Right lobe of liver (tissue), 4 donors: ENCODE measurements at regions not wholly inside any gene's neighbourhood (a gene's known extent, or its start where the extent isn't known, plus 50 kb on each side); places are given as distances from the start of the nearest gene placed in this dataset.

ENCODE experiments used
- POLR2A ChIP-seq: fragments of 450-650 bp; IDR thresholded peaks from one replicate; pipeline ENCODE4 v1.6.1; 2017; ENCODE audit warnings: antibody characterized with exemption, mild to moderate bottlenecking
- TF ChIP-seq, protein P1 (sequence below), 4 donors: fragments of 200-600 bp in 3 of 4; fragments of 450-650 bp in 1 of 4; IDR thresholded peaks; one replicate each; pipeline versions ENCODE4 v1.5.1 to v1.8.0; 2016 to 2022; ENCODE audit warnings: antibody characterized with exemption in 4 of 4, mild to moderate bottlenecking in 2 of 4
- donor health status: DM: no; HTN: no; CAD: no.
- donor health status: DM: no; HTN: no; CAD: no.
- donor health status: DM: no; HTN: yes; CAD: no.

DNA sequence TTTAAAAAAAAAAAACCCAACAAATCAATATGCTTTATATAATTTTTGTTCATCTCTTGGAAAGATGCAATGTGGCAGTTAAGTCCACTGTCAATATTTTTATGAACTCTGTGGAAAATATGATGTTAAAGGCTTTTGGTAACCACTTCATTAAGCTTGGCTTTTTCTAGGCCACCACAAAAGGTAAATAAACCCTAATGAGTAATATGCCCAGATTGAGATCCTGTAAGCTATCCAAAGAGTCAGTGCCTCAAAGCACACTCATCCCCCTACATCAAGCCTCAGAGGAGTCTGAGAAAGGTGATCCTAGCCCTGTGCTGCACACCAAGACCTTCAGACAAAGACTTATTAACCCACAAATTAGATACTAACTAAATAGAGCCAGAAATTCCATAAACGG is 121.1 kb downstream of the CDC5L start:
- no peak for TF ChIP-seq POLR2A
- TF ChIP-seq, protein P1, sequence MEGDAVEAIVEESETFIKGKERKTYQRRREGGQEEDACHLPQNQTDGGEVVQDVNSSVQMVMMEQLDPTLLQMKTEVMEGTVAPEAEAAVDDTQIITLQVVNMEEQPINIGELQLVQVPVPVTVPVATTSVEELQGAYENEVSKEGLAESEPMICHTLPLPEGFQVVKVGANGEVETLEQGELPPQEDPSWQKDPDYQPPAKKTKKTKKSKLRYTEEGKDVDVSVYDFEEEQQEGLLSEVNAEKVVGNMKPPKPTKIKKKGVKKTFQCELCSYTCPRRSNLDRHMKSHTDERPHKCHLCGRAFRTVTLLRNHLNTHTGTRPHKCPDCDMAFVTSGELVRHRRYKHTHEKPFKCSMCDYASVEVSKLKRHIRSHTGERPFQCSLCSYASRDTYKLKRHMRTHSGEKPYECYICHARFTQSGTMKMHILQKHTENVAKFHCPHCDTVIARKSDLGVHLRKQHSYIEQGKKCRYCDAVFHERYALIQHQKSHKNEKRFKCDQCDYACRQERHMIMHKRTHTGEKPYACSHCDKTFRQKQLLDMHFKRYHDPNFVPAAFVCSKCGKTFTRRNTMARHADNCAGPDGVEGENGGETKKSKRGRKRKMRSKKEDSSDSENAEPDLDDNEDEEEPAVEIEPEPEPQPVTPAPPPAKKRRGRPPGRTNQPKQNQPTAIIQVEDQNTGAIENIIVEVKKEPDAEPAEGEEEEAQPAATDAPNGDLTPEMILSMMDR (IDR thresholded peaks at IDR 0.05): no peak
